Breast epithelium (tissue), 3 donors: ENCODE measurements at regions not wholly inside any gene's neighbourhood (a gene's known extent, or its start where the extent isn't known, plus 50 kb on each side); places are given as distances from the start of the nearest gene placed in this dataset.

Experiments
- CTCF ChIP-seq, 3 donors: fragments of 450-650 bp; IDR thresholded peaks; one replicate each; pipeline ENCODE4 v1.5.1; 2016 to 2017; ENCODE audit warnings: antibody characterized with exemption in 3 of 3, mild to moderate bottlenecking in 3 of 3, moderate library complexity in 3 of 3
- POLR2A ChIP-seq: fragments of 450-650 bp; IDR thresholded peaks from one replicate; pipeline ENCODE4 v1.6.1; 2016; ENCODE audit warnings: antibody characterized with exemption, mild to moderate bottlenecking, moderate library complexity
- POLR2AphosphoS5 ChIP-seq, 3 donors: sonication (generic); formaldehyde crosslinking; IDR thresholded peaks; one replicate each; pipeline ENCODE4 v1.6.1; 2017; ENCODE audit warnings: antibody characterized with exemption in 3 of 3

- TF ChIP-seq CTCF (IDR thresholded peaks at IDR 0.05) (no peak), POLR2AphosphoS5 (IDR thresholded peaks at IDR 0.05) (no peak), POLR2A (no peak)
Observed at GRCh38 chr3:34862456-34862855, 776.9 kb upstream of the ARPP21 start.
